ENCODE measurements at regions not wholly inside any gene's neighbourhood (a gene's known extent, or its start where the extent isn't known, plus 50 kb on each side); places are given as distances from the start of the nearest gene placed in this dataset.

- TF ChIP-seq, protein P1, sequence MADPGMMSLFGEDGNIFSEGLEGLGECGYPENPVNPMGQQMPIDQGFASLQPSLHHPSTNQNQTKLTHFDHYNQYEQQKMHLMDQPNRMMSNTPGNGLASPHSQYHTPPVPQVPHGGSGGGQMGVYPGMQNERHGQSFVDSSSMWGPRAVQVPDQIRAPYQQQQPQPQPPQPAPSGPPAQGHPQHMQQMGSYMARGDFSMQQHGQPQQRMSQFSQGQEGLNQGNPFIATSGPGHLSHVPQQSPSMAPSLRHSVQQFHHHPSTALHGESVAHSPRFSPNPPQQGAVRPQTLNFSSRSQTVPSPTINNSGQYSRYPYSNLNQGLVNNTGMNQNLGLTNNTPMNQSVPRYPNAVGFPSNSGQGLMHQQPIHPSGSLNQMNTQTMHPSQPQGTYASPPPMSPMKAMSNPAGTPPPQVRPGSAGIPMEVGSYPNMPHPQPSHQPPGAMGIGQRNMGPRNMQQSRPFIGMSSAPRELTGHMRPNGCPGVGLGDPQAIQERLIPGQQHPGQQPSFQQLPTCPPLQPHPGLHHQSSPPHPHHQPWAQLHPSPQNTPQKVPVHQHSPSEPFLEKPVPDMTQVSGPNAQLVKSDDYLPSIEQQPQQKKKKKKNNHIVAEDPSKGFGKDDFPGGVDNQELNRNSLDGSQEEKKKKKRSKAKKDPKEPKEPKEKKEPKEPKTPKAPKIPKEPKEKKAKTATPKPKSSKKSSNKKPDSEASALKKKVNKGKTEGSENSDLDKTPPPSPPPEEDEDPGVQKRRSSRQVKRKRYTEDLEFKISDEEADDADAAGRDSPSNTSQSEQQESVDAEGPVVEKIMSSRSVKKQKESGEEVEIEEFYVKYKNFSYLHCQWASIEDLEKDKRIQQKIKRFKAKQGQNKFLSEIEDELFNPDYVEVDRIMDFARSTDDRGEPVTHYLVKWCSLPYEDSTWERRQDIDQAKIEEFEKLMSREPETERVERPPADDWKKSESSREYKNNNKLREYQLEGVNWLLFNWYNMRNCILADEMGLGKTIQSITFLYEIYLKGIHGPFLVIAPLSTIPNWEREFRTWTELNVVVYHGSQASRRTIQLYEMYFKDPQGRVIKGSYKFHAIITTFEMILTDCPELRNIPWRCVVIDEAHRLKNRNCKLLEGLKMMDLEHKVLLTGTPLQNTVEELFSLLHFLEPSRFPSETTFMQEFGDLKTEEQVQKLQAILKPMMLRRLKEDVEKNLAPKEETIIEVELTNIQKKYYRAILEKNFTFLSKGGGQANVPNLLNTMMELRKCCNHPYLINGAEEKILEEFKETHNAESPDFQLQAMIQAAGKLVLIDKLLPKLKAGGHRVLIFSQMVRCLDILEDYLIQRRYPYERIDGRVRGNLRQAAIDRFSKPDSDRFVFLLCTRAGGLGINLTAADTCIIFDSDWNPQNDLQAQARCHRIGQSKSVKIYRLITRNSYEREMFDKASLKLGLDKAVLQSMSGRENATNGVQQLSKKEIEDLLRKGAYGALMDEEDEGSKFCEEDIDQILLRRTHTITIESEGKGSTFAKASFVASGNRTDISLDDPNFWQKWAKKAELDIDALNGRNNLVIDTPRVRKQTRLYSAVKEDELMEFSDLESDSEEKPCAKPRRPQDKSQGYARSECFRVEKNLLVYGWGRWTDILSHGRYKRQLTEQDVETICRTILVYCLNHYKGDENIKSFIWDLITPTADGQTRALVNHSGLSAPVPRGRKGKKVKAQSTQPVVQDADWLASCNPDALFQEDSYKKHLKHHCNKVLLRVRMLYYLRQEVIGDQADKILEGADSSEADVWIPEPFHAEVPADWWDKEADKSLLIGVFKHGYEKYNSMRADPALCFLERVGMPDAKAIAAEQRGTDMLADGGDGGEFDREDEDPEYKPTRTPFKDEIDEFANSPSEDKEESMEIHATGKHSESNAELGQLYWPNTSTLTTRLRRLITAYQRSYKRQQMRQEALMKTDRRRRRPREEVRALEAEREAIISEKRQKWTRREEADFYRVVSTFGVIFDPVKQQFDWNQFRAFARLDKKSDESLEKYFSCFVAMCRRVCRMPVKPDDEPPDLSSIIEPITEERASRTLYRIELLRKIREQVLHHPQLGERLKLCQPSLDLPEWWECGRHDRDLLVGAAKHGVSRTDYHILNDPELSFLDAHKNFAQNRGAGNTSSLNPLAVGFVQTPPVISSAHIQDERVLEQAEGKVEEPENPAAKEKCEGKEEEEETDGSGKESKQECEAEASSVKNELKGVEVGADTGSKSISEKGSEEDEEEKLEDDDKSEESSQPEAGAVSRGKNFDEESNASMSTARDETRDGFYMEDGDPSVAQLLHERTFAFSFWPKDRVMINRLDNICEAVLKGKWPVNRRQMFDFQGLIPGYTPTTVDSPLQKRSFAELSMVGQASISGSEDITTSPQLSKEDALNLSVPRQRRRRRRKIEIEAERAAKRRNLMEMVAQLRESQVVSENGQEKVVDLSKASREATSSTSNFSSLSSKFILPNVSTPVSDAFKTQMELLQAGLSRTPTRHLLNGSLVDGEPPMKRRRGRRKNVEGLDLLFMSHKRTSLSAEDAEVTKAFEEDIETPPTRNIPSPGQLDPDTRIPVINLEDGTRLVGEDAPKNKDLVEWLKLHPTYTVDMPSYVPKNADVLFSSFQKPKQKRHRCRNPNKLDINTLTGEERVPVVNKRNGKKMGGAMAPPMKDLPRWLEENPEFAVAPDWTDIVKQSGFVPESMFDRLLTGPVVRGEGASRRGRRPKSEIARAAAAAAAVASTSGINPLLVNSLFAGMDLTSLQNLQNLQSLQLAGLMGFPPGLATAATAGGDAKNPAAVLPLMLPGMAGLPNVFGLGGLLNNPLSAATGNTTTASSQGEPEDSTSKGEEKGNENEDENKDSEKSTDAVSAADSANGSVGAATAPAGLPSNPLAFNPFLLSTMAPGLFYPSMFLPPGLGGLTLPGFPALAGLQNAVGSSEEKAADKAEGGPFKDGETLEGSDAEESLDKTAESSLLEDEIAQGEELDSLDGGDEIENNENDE (IDR thresholded peaks at IDR 0.05; ENCODE audit: insufficient replicate concordance, low read length), result no peak
- TF ChIP-seq CBX8 (IDR thresholded peaks at IDR 0.05; ENCODE audit: borderline replicate concordance, low read depth, low read length) (no peak), SUZ12 (IDR thresholded peaks at IDR 0.05; ENCODE audit: low read length) (no peak), CHD1 (IDR thresholded peaks at IDR 0.05; ENCODE audit: low read depth, low read length) (no peak), BRCA1 (IDR thresholded peaks at IDR 0.05; ENCODE audit: low read depth, low read length) (no peak), EGR1 (IDR thresholded peaks at IDR 0.05; ENCODE audit: borderline replicate concordance, low read depth, low read length) (no peak), CHD2 (IDR thresholded peaks at IDR 0.05; ENCODE audit: low read length) (no peak), GABPA (IDR thresholded peaks at IDR 0.05; ENCODE audit: borderline replicate concordance, insufficient read depth, low read length) (no peak)
- TF ChIP-seq, protein P2, sequence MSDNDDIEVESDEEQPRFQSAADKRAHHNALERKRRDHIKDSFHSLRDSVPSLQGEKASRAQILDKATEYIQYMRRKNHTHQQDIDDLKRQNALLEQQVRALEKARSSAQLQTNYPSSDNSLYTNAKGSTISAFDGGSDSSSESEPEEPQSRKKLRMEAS (IDR thresholded peaks at IDR 0.05), result no peak
Measured at GRCh38 chr1:55974714-55975441, 604.5 kb downstream of the PLPP3 start (continued).
